PC-9 (cell line): ENCODE measurements at regions not wholly inside any gene's neighbourhood (a gene's known extent, or its start where the extent isn't known, plus 50 kb on each side); places are given as distances from the start of the nearest gene placed in this dataset.

Source experiments
- CTCF ChIP-seq: fragments of 200-600 bp; sonication (generic); conservative IDR thresholded peaks from 2 replicates; pipeline ENCODE4 v1.6.1; 2017; ENCODE audit warnings: mixed run types, antibody characterized with exemption, mild to moderate bottlenecking, moderate library complexity
- EZH2 ChIP-seq: fragments of 200-600 bp; sonication (generic); IDR thresholded peaks from 2 replicates; pipeline ENCODE4 v1.8.0; 2017; ENCODE audit warnings: antibody characterized with exemption, low read depth

GRCh38 chr2:204447722-204448121 lies 97.6 kb upstream of the PARD3B start:
- no peak for TF ChIP-seq CTCF
- no peak for TF ChIP-seq EZH2
